Natural killer cell (primary cell): ENCODE measurements at regions not wholly inside any gene's neighbourhood (a gene's known extent, or its start where the extent isn't known, plus 50 kb on each side); places are given as distances from the start of the nearest gene placed in this dataset.
A peak's percentile ranks its signal among the peaks of the same experiment; 100 is the strongest.

Source experiments
- ATAC-seq, 3 donors: fragments of 150-1000 bp in 2 of 3; fragments of 200-7000 bp in 1 of 3; cut with Tn5 transposase; 1 replicate in 1 of 3; 2 replicates in 2 of 3; pipeline ENCODE4 v1.10.0; 2021; ENCODE audit warnings: mild to moderate bottlenecking in 2 of 3, moderate library complexity in 2 of 3
- DNase-seq, 2 donors: peaks; one replicate each; pipeline versions ENCODE4 v3.0.0 to v3.0.0-alpha.2; 2013 to 2021; ENCODE audit warnings: mixed read lengths in 1 of 2
- H3K27ac ChIP-seq: one replicate; pipeline ENCODE4 v1.5.1; 2013; ENCODE audit warnings: mild to moderate bottlenecking, low read length
- H3K27me3 ChIP-seq: one replicate; pipeline ENCODE4 v1.6.1; 2013; ENCODE audit warnings: low read length; ENCODE audit not compliant: control insufficient read depth, insufficient read depth
- H3K36me3 ChIP-seq: one replicate; pipeline ENCODE4 v1.6.1; 2013; ENCODE audit warnings: low read length; ENCODE audit not compliant: control insufficient read depth, insufficient read depth
- H3K4me1 ChIP-seq: one replicate; pipeline ENCODE4 v1.6.1; 2013; ENCODE audit warnings: low read length; ENCODE audit not compliant: control insufficient read depth, insufficient read depth
- H3K4me3 ChIP-seq: one replicate; pipeline ENCODE4 v1.5.1; 2013; ENCODE audit warnings: low read length
- H3K9me3 ChIP-seq: one replicate; pipeline ENCODE4 v1.6.1; 2013; ENCODE audit warnings: low read length; ENCODE audit not compliant: control insufficient read depth, insufficient read depth
- H3K27ac Mint-ChIP-seq, 2 donors: one replicate each; pipeline ENCODE4 v1.8.0; 2022; ENCODE audit warnings: mild to moderate bottlenecking in 2 of 2, mixed read lengths in 2 of 2, moderate library complexity in 1 of 2
- H3K27me3 Mint-ChIP-seq, 2 donors: one replicate each; pipeline ENCODE4 v1.8.0; 2022; ENCODE audit warnings: low read depth in 2 of 2, mixed read lengths in 2 of 2
- H3K36me3 Mint-ChIP-seq: one replicate; pipeline ENCODE4 v1.8.0; 2022; ENCODE audit warnings: mixed read lengths
- H3K4me1 Mint-ChIP-seq, 2 donors: one replicate each; pipeline ENCODE4 v1.8.0; 2022; ENCODE audit warnings: mixed read lengths in 2 of 2
- H3K4me3 Mint-ChIP-seq: one replicate; pipeline ENCODE4 v1.8.0; 2022; ENCODE audit warnings: mild to moderate bottlenecking, moderate library complexity, mixed read lengths
- H3K9me3 Mint-ChIP-seq, 2 donors: one replicate each; pipeline ENCODE4 v1.8.0; 2022; ENCODE audit warnings: mixed read lengths in 2 of 2
- WGBS: methylation state at CpG from one replicate; pipeline ENCODE4 v1.1.7; 2013; ENCODE audit warnings: missing lambda C conversion rate; ENCODE audit not compliant: insufficient coverage; 5-methylcytosine and 5-hydroxymethylcytosine counted together
- intact Hi-C: fragments of 100-400 bp; cut with micrococcal nuclease; formaldehyde crosslinking; loops from one replicate; pipeline ENCODE4 v1.14.2; 2022
- TF ChIP-seq, protein P1 (sequence below): fragments of 200-600 bp; IDR thresholded peaks from one replicate; pipeline ENCODE4 v1.8.0; 2022; ENCODE audit warnings: antibody characterized with exemption

DNA sequence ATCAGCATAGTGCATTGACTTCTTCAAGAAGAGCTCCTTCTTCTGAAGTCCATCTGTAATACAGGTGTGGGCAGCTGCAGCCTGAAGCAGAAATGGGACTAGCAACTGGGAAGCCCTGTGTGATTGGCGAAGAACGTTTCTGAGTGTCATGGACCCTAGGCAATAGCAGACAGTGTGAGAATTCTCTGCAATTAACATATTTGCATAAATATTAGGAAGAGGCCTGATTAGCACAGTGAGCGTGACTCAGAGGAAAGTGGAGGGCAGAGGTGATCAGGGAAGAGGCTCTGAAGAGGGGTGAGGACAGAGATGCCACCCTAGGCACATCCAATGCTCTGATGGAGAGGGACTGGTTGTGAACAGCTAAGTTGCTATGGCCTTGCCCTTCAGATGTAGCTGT is 171.2 kb upstream of the ZBED5 start:
- H3K4me1 Mint-ChIP-seq: no peaks in the 10 kb centered on the region
- no peak overlapping the region for H3K4me3 ChIP-seq
- TF ChIP-seq, protein P1, sequence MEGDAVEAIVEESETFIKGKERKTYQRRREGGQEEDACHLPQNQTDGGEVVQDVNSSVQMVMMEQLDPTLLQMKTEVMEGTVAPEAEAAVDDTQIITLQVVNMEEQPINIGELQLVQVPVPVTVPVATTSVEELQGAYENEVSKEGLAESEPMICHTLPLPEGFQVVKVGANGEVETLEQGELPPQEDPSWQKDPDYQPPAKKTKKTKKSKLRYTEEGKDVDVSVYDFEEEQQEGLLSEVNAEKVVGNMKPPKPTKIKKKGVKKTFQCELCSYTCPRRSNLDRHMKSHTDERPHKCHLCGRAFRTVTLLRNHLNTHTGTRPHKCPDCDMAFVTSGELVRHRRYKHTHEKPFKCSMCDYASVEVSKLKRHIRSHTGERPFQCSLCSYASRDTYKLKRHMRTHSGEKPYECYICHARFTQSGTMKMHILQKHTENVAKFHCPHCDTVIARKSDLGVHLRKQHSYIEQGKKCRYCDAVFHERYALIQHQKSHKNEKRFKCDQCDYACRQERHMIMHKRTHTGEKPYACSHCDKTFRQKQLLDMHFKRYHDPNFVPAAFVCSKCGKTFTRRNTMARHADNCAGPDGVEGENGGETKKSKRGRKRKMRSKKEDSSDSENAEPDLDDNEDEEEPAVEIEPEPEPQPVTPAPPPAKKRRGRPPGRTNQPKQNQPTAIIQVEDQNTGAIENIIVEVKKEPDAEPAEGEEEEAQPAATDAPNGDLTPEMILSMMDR: no peak
- H3K9me3 ChIP-seq: no peaks in the 10 kb centered on the region
- no peaks in the 10 kb centered on the region for H3K36me3 Mint-ChIP-seq
- H3K9me3 Mint-ChIP-seq: no peaks in the 10 kb centered on the region
- peaks cover 17 to 30% of the 10 kb centered on the region in 2 donors for H3K27me3 Mint-ChIP-seq
- 86% methylated on average over 2 of the region's 3 CpGs for WGBS
- H3K27ac ChIP-seq: no peak overlapping the region
- no peak overlapping the region for H3K4me3 Mint-ChIP-seq
- H3K27ac Mint-ChIP-seq: no peak overlapping the region
- DNase-seq: no peak
- ATAC-seq: no peak
- no peaks in the 10 kb centered on the region for H3K36me3 ChIP-seq
- H3K27me3 ChIP-seq: peaks cover 4% of the 10 kb centered on the region
- intact Hi-C loops: no loop called here
- H3K4me1 ChIP-seq: no peaks in the 10 kb centered on the region

GRCh38 chr11:11028017-11028692 is 170.3 kb upstream of the ZBED5 start:
- Histone ChIP-seq H3K27me3 (peaks cover 4% of the 10 kb centered on the region), H3K4me3 (no peak overlapping the region), H3K4me1 (no peaks in the 10 kb centered on the region), H3K36me3 (no peaks in the 10 kb centered on the region), H3K27ac (no peak overlapping the region), H3K9me3 (no peaks in the 10 kb centered on the region)
- DNase-seq (peak; percentile 56 to 87), ATAC-seq (peak; percentile 77 to 87 (median 82))
- Mint-ChIP-seq H3K27me3 (peaks cover 17 to 30% of the 10 kb centered on the region in 2 donors), H3K36me3 (no peaks in the 10 kb centered on the region), H3K27ac (no peak overlapping the region), H3K4me3 (no peak overlapping the region), H3K9me3 (no peaks in the 10 kb centered on the region), H3K4me1 (no peaks in the 10 kb centered on the region)
- intact Hi-C loops: loop anchor here (1.0 kb wide), 1 partner anchor 759 kb away; no protein-coding TSS in a partner anchor
- TF ChIP-seq, protein P1: peak; percentile 79
- 17% methylated on average over 5 of the region's 5 CpGs for WGBS

DNA sequence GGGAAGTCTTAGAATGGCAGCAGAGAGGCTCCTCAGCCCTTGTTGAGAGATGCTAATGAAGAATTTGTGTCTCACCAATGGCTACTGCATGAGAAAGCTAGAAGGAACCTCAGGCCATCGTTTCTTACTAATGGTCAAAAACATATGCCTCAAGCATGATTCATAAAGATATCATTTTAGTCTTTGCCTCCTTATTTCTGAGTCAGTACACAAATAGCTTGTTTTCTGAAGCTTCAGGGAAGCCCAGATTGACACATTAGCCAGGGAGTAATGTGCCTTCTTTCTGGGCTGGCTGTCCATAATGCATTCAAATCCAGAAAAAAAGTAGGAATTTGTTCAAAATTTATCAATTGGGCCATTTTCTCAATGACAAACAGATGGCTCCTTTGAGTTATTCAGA is 169.4 kb upstream of the ZBED5 start:
- H3K4me3 ChIP-seq: no peak overlapping the region
- H3K4me3 Mint-ChIP-seq: no peak overlapping the region
- H3K4me1 Mint-ChIP-seq: no peaks in the 10 kb centered on the region
- no peak overlapping the region for H3K27ac ChIP-seq
- no peaks in the 10 kb centered on the region for H3K9me3 Mint-ChIP-seq
- no peak for ATAC-seq
- no peaks in the 10 kb centered on the region for H3K36me3 ChIP-seq
- peaks cover under 1% of the 10 kb centered on the region for H3K27me3 ChIP-seq
- intact Hi-C loops: no loop called here
- TF ChIP-seq, protein P1: no peak
- H3K27ac Mint-ChIP-seq: no peak overlapping the region
- peaks cover 17 to 30% of the 10 kb centered on the region in 2 donors for H3K27me3 Mint-ChIP-seq
- H3K9me3 ChIP-seq: no peaks in the 10 kb centered on the region
- 64% methylated on average over 1 of the region's 1 CpG for WGBS
- no peak for DNase-seq
- H3K36me3 Mint-ChIP-seq: no peaks in the 10 kb centered on the region
- H3K4me1 ChIP-seq: no peaks in the 10 kb centered on the region

GRCh38 chr11:11025087-11025486 is 167.2 kb upstream of the ZBED5 start:
- Mint-ChIP-seq H3K27me3 (peaks cover 23 to 33% of the 10 kb centered on the region in 2 donors), H3K36me3 (no peaks in the 10 kb centered on the region), H3K4me3 (no peak overlapping the region), H3K9me3 (no peaks in the 10 kb centered on the region), H3K4me1 (no peaks in the 10 kb centered on the region), H3K27ac (no peak overlapping the region)
- WGBS: 88% methylated on average over 2 of the region's 2 CpGs
- TF ChIP-seq, protein P1: no peak
- intact Hi-C loops: no loop called here
- DNase-seq (no peak), ATAC-seq (no peak)
- no peak overlapping the region for H3K27ac ChIP-seq
- no peak overlapping the region for H3K4me3 ChIP-seq
- no peaks in the 10 kb centered on the region for H3K4me1 ChIP-seq
- no peaks in the 10 kb centered on the region for H3K36me3 ChIP-seq
- H3K9me3 ChIP-seq: no peaks in the 10 kb centered on the region
- no peaks in the 10 kb centered on the region for H3K27me3 ChIP-seq
